Astrocyte of the spinal cord (primary cell): ENCODE measurements at regions not wholly inside any gene's neighbourhood (a gene's known extent, or its start where the extent isn't known, plus 50 kb on each side); places are given as distances from the start of the nearest gene placed in this dataset.

Experiments
- DNase-seq: peaks from one replicate; pipeline ENCODE4 v3.0.0; 2011; ENCODE audit warnings: low read depth, low spot score
- H3K4me3 ChIP-seq: 2 replicates; pipeline ENCODE4 v1.5.1; 2011; ENCODE audit warnings: low read depth, mild to moderate bottlenecking, low read length, moderate library complexity
- CTCF ChIP-seq: IDR thresholded peaks from 2 replicates; pipeline ENCODE4 v1.5.1; 2012; ENCODE audit warnings: low read depth, mild to moderate bottlenecking, low read length, inconsistent platforms
- in situ Hi-C: cut with HindIII; loops from 2 replicates; pipeline ENCODE4 v1.10.0; 2017; ENCODE audit warnings: low sequenced_read_pairs

- in situ Hi-C loops: no loop called here
- DNase-seq: no peak
- no peak overlapping the region for H3K4me3 ChIP-seq
- no peak for TF ChIP-seq CTCF
Measured at GRCh38 chr9:27800692-27801370, 227.6 kb upstream of the C9orf72 start.

- TF ChIP-seq CTCF: no peak
- in situ Hi-C loops: no loop called here
- no peak for DNase-seq
Measured at GRCh38 chr9:27801545-27801944, 228.3 kb upstream of the C9orf72 start.

GRCh38 chr9:27802418-27802817, 229.1 kb upstream of the C9orf72 start:
- DNase-seq: no peak
- no peak overlapping the region for H3K4me3 ChIP-seq
- in situ Hi-C loops: no loop called here
- TF ChIP-seq CTCF: no peak

More at GRCh38 chr9:27801545-27801944, 228.3 kb upstream of the C9orf72 start:
- no peak overlapping the region for H3K4me3 ChIP-seq

- TF ChIP-seq CTCF: no peak
- DNase-seq: no peak
- no peak overlapping the region for H3K4me3 ChIP-seq
- in situ Hi-C loops: no loop called here
Measured at GRCh38 chr9:27808864-27809263, 235.6 kb upstream of the C9orf72 start.

- no peak overlapping the region for H3K4me3 ChIP-seq
- no peak for TF ChIP-seq CTCF
- in situ Hi-C loops: no loop called here
- no peak for DNase-seq
Measured at GRCh38 chr9:27817747-27818146, 244.5 kb upstream of the C9orf72 start.

GRCh38 chr9:27818348-27818747, 245.1 kb upstream of the C9orf72 start:
- TF ChIP-seq CTCF: no peak
- DNase-seq: no peak
- H3K4me3 ChIP-seq: no peak overlapping the region
- in situ Hi-C loops: no loop called here
